RCC 7860 (cell line): ENCODE measurements at regions not wholly inside any gene's neighbourhood (a gene's known extent, or its start where the extent isn't known, plus 50 kb on each side); places are given as distances from the start of the nearest gene placed in this dataset.
A peak's percentile ranks its signal among the peaks of the same experiment; 100 is the strongest.

Experiments
- DNase-seq: peaks from one replicate; pipeline ENCODE4 v3.0.0-alpha.2; 2015; ENCODE audit warnings: low spot score
- FAIRE-seq: peaks from 2 replicates; lab custom pipeline; 2012; peaks lifted over from hg19 to GRCh38; lab: Jason Lieb, UNC

DNA sequence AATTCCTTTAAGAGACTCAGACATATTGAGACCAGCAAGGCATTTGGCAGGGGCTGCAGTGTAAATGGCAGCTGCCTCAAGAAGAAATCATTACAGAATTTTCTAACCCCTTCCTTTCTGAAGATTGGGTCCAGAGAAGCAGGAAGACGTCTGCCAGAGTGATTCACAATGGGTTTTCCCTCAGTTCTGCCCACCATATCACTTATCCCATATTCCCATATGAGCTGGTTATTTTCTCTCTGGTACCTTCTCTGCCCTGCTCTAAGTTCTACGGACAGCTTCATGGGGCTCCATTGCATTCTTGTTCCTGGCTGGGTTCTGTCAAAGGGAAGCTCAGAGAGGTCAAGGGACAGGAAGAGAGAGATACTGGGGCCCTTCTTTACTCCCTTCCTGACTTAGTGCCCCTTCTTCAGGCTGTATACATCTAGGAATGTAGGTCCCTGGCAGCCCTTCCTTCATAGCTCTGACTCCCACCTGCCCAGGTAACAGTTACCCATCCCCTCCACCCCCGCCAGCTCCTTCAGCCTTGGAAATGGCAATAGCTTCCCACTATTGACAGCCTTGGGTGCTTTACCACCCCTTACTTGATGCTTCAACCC lies 420.6 kb upstream of the DAB1 start:
- FAIRE-seq (no peak), DNase-seq (no peak)

GRCh38 chr1:57843760-57844159 lies 419.9 kb upstream of the DAB1 start:
- DNase-seq (no peak), FAIRE-seq (no peak)

DNA sequence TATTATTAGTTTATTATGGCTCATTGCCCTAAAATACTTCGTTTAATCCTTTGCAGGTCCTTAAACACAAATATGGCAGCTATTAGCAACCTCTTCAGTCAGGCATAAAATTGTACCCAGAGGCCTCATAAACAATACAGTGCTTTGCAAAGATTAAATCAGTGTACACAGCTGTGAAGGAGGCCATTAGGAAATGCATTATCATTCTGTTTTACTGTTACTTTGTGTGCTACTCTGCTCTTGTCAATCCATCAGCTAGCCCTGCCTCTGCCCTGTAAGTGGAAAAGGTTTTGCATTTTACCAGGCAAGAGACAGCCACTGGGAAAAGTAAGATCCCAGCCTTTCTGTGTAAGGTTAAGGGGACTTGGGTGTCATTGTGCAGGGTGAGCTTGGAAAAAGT lies 415.7 kb upstream of the DAB1 start:
- FAIRE-seq: no peak
- no peak for DNase-seq

DNA sequence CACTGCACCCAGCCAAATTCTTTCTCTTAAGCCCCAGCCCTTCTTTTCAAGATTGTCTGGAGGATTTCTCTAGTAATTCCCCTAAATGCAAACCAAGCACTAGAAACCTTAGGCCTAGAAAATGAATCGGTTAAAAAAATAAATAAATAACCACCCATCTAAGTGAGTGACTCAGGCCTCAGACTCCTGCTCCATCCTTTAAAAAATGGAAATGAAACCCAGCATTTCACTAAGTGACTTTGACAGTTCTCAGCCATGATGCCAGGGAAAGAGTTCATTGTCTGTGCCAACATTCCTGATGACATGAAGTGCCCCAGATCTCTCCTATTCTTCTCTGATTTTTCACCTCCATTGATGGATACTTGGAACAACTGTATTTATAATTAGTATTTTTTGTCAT lies 415.2 kb upstream of the DAB1 start:
- no peak for FAIRE-seq

DNA sequence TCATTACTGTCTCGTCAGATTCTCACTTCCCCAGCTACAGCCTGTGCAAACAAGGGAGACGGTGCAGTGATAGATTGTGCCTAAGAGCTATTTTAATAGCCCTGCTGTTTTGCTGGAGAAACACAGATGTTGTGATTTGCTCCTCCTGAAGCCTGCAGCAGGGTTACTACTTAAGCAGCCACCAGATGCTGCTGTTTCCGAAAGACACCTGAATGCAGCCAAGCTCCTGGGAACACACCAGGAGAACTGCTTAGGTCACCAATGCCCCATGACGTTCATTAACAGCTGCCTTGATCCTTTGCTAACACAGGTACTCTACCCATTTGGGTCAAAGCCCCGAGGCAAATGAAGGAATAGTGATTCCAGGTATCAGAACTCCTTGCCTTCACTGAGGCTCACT lies 411.8 kb upstream of the DAB1 start:
- DNase-seq (no peak), FAIRE-seq (no peak)

More for the DNA sequence above, 415.2 kb upstream of the DAB1 start:
- no peak for DNase-seq

DNA sequence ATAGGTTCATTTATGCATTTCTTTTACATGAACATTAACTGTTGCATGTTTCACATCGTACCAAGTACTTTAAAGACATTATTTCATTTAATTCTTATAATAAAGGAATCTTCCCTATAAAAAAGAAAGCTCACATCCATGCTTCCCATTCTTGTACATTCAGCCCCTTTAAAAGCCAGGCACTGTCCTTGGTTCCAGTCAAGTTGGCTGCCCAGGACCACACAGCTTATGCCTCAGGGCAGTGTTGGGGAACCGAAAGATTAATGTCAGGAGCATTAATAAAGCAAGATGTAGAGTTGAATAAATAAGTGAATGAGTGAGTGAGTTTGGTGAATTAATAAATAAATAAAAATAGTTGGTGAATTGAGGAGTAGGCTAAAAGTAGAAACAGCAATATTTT lies 409.4 kb upstream of the DAB1 start:
- FAIRE-seq: no peak
- no peak for DNase-seq

DNA sequence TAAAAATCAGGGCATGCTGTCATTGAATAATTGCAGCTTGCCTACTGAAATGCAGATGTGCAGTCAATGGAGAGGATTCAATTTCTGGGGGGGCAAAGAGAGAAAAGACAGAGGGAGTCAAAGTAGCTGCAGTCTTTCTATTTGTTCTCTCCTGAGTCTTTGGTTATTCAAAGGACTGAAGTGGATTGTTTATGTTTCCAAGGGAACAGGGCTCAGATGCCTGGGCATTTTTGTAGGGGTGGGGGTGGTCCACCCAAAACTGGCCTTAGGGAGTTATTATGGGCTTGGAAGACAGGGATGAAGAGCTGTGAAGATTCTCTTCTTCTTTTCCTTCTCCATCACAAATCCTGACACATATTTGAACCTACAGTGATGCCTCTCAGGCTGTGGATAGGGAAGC lies 408.8 kb upstream of the DAB1 start:
- DNase-seq (no peak), FAIRE-seq (no peak)

DNA sequence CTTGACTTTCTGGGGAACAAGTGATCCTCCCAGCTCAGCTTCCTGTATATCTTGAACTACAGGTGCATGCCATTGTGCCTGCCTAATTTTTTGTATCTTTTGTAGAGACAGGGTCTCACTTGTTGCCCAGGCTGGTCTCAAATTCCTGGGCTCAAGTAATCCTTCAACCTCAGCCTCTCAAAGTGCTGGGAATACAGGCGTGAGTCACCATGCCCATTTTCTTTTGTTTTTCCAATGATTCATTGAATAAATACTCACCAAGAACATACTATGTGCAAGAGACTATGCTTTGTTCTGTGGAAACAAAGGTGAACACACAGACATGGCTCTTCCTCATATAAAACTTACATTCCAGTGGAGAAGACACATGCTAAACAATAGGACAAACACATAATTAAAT lies 407.8 kb upstream of the DAB1 start:
- FAIRE-seq: peak; percentile 18

DNA sequence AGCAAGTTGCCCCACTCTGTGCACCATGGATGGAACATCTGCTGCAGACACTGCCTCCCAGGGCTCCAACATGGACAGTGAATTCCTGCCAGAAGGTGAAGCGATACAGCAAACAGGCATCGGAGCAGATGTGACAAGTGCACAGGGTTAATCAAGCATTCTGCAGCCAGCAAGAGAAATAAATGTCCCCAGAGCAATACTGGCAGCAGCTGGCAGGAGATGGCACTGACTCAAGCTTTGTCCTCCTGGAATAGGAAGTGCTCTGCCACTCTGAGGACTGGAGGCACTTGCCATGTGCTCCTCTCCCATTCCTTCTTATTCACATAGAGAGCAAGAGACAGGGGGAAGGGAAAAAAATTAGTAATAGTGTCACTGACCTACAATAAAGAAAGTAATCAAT lies 402.7 kb upstream of the DAB1 start:
- DNase-seq: no peak

More for the DNA sequence above, 407.8 kb upstream of the DAB1 start:
- DNase-seq: peak; percentile 12

DNA sequence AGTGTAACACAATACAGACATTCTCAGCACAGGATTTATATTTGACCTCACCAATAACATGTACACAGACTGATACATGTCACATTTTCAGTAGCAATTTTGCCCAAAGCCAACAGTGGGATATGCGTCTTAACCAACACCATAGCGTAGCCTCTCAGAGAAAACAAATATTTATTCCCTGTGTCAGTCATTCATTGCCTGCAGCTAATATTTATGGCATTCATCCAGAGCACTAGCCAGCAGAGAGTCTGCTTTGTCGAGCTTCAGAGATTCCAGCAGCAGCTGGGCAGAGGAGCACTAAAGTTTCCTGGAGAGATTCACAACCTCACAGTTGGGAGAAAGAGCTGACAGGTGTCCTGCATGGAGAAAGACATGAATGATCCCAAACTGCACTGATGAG lies 400.7 kb upstream of the DAB1 start:
- no peak for DNase-seq
- FAIRE-seq: no peak

More for the DNA sequence above, 402.7 kb upstream of the DAB1 start:
- FAIRE-seq: no peak

DNA sequence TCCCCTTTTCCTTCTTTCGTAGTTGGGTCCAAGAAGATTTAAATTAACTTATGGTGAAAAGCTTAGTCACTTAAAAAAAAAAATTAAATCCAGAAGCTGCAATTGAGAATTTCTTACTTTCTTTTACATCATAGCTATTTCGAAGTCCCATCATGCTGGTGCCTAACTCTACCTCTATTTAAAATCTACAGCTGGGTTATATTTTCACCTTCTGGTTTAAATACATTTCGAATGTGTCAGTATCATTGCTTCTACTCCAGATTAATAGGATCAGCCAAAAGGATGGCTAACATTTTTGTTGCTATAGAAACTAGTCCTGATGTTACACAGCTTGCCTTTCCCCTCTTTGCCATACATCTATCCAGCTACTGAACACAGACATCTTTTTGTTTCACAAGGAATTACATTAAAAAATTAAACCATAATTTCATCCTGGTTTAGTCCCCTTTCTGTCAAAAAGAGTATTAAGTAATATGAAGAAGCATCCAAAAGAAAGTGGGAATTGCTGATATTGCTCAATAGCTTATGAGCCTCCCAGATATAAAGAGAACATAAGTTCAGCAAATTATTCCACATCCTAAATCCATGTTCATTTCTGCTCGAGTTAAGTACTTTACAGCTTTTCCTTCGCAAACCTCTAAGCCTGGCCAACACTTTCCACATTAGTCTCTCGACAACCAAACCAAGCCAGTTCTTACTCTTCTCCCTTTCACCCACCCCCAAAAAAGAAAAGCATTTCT lies 396.7 kb upstream of the DAB1 start:
- FAIRE-seq: no peak
- no peak for DNase-seq

- DNase-seq (no peak), FAIRE-seq (no peak)
Measured at GRCh38 chr1:57819893-57820292, 396.0 kb upstream of the DAB1 start.

GRCh38 chr1:57803586-57803985 lies 379.7 kb upstream of the DAB1 start:
- FAIRE-seq: no peak
- no peak for DNase-seq

DNA sequence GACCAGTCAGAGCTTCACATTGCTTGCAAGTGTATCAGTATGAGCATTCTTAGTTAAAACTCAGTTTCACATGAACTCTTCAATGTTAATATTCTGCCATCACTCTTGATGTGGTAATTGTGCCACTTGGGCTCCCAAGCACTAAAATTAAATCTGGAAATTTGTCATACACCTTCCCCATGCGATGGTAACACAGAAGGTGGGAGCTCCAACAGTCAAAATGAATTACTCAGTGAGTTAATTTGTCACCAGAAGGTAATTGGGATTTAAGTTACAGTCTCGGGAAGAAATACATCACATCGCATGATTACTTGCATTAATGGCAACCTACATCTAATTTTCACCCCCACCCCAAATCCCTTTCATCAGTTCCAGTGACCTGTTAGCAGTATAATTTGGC lies 376.5 kb upstream of the DAB1 start:
- FAIRE-seq (no peak), DNase-seq (no peak)

- DNase-seq: no peak
- no peak for FAIRE-seq
Measured at GRCh38 chr1:57799490-57800115, 375.7 kb upstream of the DAB1 start.

GRCh38 chr1:57798543-57798942 lies 374.7 kb upstream of the DAB1 start:
- no peak for FAIRE-seq

GRCh38 chr1:57797084-57797483 lies 373.2 kb upstream of the DAB1 start:
- no peak for FAIRE-seq
- no peak for DNase-seq

More at GRCh38 chr1:57798543-57798942, 374.7 kb upstream of the DAB1 start:
- DNase-seq: no peak

GRCh38 chr1:57796616-57797015 lies 372.8 kb upstream of the DAB1 start:
- no peak for FAIRE-seq
- peak; percentile 32 for DNase-seq

- no peak for FAIRE-seq
- no peak for DNase-seq
Measured at GRCh38 chr1:57795886-57796285, 372.0 kb upstream of the DAB1 start.

GRCh38 chr1:57794078-57794477 lies 370.2 kb upstream of the DAB1 start:
- FAIRE-seq (no peak), DNase-seq (no peak)

DNA sequence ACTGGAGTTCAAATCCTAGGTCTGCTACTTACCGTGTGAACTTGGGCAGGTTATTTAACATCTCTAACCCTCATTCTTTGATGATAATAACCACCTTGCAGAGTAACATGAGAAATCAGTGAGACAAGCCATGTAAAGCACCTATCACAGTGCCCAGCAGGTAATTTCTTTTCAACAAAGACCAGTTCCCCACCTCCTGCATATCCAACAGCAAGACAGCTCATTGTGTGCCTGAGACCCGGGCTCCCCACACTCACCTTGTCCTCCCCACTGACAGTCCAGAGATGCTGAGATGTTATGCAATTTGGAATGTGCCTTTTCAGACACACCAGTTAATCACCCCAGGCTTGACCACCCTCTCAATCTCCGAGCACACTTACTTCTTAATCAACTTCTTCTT lies 367.6 kb upstream of the DAB1 start:
- no peak for DNase-seq
- no peak for FAIRE-seq

DNA sequence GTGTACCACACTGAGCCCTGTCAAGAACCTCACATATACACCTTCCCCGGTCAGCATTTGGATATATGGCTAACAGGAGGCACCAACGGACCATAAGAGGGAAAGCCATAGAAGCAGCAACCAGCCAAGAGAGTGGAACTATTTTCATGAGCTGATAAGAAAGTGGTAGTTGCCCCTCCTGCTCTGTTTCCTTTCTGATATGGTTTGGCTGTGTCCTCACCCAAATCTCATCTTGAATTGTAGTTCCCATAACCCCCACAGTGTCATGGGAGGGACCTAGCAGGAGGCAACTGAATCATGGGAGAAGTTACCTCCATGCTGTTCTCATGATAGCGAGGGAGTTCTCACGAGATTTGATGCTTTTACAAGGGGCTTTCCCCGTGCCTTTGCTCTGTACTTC lies 366.1 kb upstream of the DAB1 start:
- DNase-seq (no peak), FAIRE-seq (no peak)
